ENCODE measurements at regions not wholly inside any gene's neighbourhood (a gene's known extent, or its start where the extent isn't known, plus 50 kb on each side); places are given as distances from the start of the nearest gene placed in this dataset.
A peak's percentile ranks its signal among the peaks of the same experiment; 100 is the strongest.

DNA sequence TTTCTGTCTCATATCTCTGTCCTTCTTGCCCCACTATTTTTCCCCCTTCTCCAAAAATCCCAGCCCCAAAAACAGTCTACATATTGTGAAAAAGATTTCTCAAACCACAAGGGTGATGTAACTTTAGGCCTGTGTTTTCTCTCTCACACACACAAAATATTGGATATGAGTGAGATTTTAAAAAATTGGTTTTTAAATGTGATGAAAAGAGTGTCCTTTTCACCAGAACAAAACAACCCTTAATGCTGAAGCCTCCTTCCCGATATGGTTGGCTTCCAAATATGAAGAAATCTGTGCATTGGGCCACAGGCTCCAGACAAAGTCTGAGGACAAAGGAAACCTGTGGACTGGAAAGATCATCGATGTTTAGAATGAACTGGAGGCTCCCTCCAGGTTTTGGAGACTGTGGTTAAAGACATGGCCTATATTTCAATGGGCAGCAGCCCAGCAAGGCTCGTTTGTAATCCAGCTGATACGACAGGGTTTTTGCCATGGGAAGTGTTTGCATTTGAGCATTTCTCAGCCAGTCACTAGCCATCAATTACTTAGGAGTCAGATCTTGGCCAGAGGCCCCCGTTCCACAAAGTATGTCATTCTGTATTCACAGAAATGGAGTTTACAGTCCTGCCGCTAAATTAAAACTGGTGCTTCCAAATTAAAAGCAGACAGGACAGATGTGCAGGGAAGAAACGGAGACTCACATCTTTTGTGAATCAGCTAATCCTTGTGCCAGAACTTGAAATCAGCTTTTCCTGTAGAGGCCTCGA, 546.3 kb downstream of the EBF1 start:
- H3K4me3 ChIP-seq (ENCODE audit: low read depth in 1 of 2, low read length in 2 of 2) = no peak overlapping the region
- no peaks in the 10 kb centered on the region for H3K9me3 ChIP-seq (ENCODE audit: control insufficient read depth in 1 of 2, low read length in 2 of 2)
- H3K27me3 ChIP-seq (ENCODE audit: low read depth, low read length) = no peaks in the 10 kb centered on the region
- no peaks in the 10 kb centered on the region for H3K4me1 ChIP-seq (ENCODE audit: control insufficient read depth in 1 of 2, insufficient read depth in 2 of 2, low read length in 2 of 2)
- H3K36me3 ChIP-seq (ENCODE audit: control insufficient read depth in 1 of 2, insufficient read depth in 2 of 2, low read length in 2 of 2) = no peaks in the 10 kb centered on the region
- H3K27ac ChIP-seq (ENCODE audit: low read length) = no peak overlapping the region

DNA sequence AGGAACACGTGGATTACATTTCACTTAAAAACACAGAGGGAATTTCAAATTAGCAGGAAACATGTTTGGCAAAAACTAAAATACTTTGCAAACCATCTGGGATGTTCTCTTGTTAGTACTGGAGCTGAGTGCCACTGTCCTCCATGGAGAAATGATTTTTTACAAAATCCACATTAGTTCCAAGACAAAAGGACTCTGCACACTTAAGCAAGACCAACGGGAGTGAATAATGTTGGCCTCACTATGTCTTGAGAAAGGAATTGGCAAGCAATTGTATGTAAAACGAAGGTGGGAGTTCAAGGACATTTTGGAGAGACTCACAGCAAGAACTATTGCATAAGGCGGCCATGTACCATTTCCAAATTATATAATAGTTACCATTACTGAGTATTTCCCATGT, 547.5 kb downstream of the EBF1 start:
- no peak overlapping the region for H3K4me3 ChIP-seq (ENCODE audit: low read depth in 1 of 2, low read length in 2 of 2)
- no peaks in the 10 kb centered on the region for H3K9me3 ChIP-seq (ENCODE audit: control insufficient read depth in 1 of 2, low read length in 2 of 2)
- H3K4me1 ChIP-seq (ENCODE audit: control insufficient read depth in 1 of 2, insufficient read depth in 2 of 2, low read length in 2 of 2) = no peaks in the 10 kb centered on the region
- H3K27ac ChIP-seq (ENCODE audit: low read length) = no peak overlapping the region
- no peaks in the 10 kb centered on the region for H3K36me3 ChIP-seq (ENCODE audit: control insufficient read depth in 1 of 2, insufficient read depth in 2 of 2, low read length in 2 of 2)
- no peaks in the 10 kb centered on the region for H3K27me3 ChIP-seq (ENCODE audit: low read depth, low read length)

DNA sequence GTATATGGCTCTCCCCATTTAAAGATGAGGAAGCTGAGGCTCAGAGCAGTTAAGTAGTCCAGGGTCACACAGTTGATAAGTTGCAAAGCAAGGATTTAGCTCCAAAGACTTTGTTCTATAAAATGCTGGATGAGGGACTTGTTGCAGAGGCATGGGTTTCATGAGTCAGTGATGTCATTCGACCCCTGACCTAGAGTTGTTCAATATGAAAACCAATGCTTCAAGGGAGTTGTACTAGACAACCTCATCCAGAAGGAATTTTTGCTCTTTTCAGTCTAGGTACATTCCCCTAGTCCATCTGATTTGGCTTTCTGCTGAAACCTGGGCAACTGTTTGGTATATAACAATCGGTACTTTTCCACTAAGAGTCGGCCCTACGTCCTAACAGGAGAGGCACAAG, 550.4 kb downstream of the EBF1 start:
- no peaks in the 10 kb centered on the region for H3K36me3 ChIP-seq (ENCODE audit: control insufficient read depth in 1 of 2, insufficient read depth in 2 of 2, low read length in 2 of 2)
- no peaks in the 10 kb centered on the region for H3K9me3 ChIP-seq (ENCODE audit: control insufficient read depth in 1 of 2, low read length in 2 of 2)
- no peak overlapping the region for H3K4me3 ChIP-seq (ENCODE audit: low read depth in 1 of 2, low read length in 2 of 2)
- no peaks in the 10 kb centered on the region for H3K4me1 ChIP-seq (ENCODE audit: control insufficient read depth in 1 of 2, insufficient read depth in 2 of 2, low read length in 2 of 2)
- no peaks in the 10 kb centered on the region for H3K27me3 ChIP-seq (ENCODE audit: low read depth, low read length)
- no peak overlapping the region for H3K27ac ChIP-seq (ENCODE audit: low read length)

DNA sequence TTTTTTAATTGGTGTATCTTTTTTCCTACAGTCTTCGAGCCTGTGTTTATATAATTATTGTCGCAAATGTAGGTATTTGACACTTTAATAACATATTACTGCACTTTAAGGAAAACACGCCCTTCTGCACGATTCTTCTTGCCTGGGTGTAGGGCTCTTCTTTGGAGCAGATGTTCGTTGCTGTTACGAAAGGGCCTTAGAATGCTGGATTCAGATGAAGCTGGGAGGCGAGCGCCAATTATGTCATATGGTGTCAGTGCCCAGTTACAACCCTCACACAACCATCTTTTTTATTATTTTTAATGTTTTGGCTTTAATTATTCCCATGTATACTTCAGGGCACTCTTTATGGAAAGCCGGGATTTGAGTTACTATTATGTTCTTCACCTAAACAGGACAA, 553.0 kb downstream of the EBF1 start:
- Histone ChIP-seq H3K27me3 (ENCODE audit: low read depth, low read length) (no peaks in the 10 kb centered on the region), H3K36me3 (ENCODE audit: control insufficient read depth in 1 of 2, insufficient read depth in 2 of 2, low read length in 2 of 2) (no peaks in the 10 kb centered on the region), H3K4me3 (ENCODE audit: low read depth in 1 of 2, low read length in 2 of 2) (no peak overlapping the region), H3K9me3 (ENCODE audit: control insufficient read depth in 1 of 2, low read length in 2 of 2) (no peaks in the 10 kb centered on the region), H3K27ac (ENCODE audit: low read length) (no peak overlapping the region), H3K4me1 (ENCODE audit: control insufficient read depth in 1 of 2, insufficient read depth in 2 of 2, low read length in 2 of 2) (peaks cover 0 to 4% of the 10 kb centered on the region in 2 donors)

DNA sequence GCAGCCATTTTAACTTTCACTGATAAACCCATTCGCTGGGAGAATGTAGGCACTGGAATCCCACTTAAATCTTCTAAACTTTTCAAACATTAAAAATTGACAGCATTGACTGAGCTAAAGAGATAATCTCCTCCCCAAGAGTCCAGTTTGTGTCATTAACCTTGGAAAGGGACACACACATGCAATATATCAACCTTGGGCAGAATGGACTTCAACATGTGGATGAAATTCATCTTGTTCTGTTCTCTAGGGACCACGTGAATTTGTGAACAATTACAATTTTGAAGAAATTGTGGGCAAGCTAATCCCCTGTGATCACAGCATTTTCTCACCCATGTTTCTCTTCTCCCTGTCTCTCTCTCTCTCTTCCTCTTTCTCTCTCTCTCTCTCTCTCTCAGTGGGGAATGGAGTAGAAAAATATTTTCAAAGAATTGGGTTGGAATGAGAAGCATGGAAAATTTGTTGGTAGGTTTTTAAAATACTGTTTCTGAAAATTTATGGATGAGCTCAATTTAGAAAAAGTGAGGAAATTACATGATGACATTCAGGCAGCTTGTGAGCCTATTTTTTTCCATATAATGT, 553.7 kb downstream of the EBF1 start:
- Histone ChIP-seq H3K9me3 (ENCODE audit: control insufficient read depth in 1 of 2, low read length in 2 of 2) (no peaks in the 10 kb centered on the region), H3K4me1 (ENCODE audit: control insufficient read depth in 1 of 2, insufficient read depth in 2 of 2, low read length in 2 of 2) (peaks cover 0 to 4% of the 10 kb centered on the region in 2 donors), H3K36me3 (ENCODE audit: control insufficient read depth in 1 of 2, insufficient read depth in 2 of 2, low read length in 2 of 2) (no peaks in the 10 kb centered on the region), H3K4me3 (ENCODE audit: low read depth in 1 of 2, low read length in 2 of 2) (no peak overlapping the region), H3K27me3 (ENCODE audit: low read depth, low read length) (no peaks in the 10 kb centered on the region), H3K27ac (ENCODE audit: low read length) (no peak overlapping the region)

DNA sequence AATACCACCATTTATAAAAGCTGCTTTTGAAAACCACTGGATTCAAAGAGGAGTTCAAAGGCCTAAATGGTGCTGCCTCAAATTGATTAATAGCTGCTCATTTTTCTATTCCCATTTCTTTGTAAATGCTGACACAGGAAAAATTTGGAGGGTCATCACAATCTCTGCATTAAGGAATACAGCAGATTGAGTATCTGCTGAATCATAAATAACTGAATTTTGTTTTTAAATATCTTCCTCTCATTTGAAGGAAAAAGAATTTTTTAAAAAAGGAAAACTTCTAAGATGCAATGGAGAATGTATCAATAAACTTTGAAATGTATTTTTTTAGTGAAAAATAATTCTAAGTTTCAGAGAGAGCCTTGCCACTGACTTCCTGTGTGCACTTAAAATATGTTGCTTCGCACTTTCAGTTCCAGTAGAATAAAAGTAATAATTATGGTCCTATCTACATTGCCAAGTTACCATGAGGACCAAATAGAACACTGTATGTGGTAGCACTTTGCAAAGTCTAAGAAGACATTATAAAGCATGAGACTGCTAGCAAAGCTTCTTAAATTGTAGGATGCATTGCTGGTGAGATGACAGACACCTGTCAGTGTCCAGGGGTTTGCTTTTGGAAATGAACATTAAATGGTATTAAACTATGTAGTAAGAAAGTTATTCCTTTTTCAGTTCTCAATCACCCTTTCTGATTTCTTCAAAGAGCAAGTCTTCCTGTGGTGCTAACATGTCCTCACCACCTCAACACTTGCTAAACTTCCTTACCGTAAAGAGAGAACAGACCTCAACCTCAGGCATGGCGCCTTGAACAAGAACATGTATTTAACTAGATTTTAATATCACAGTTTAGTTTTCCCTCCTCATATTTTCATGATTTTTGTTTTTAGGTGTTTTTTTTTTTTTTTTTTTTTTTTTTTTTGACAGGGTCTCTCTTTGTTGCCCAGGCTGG, 555.1 kb downstream of the EBF1 start:
- Histone ChIP-seq H3K27ac (ENCODE audit: low read length) (peak overlapping the region; percentile 19), H3K27me3 (ENCODE audit: low read depth, low read length) (no peaks in the 10 kb centered on the region), H3K4me1 (ENCODE audit: control insufficient read depth in 1 of 2, insufficient read depth in 2 of 2, low read length in 2 of 2) (peaks cover 0 to 4% of the 10 kb centered on the region in 2 donors), H3K9me3 (ENCODE audit: control insufficient read depth in 1 of 2, low read length in 2 of 2) (no peaks in the 10 kb centered on the region), H3K4me3 (ENCODE audit: low read depth in 1 of 2, low read length in 2 of 2) (no peak overlapping the region), H3K36me3 (ENCODE audit: control insufficient read depth in 1 of 2, insufficient read depth in 2 of 2, low read length in 2 of 2) (no peaks in the 10 kb centered on the region)

DNA sequence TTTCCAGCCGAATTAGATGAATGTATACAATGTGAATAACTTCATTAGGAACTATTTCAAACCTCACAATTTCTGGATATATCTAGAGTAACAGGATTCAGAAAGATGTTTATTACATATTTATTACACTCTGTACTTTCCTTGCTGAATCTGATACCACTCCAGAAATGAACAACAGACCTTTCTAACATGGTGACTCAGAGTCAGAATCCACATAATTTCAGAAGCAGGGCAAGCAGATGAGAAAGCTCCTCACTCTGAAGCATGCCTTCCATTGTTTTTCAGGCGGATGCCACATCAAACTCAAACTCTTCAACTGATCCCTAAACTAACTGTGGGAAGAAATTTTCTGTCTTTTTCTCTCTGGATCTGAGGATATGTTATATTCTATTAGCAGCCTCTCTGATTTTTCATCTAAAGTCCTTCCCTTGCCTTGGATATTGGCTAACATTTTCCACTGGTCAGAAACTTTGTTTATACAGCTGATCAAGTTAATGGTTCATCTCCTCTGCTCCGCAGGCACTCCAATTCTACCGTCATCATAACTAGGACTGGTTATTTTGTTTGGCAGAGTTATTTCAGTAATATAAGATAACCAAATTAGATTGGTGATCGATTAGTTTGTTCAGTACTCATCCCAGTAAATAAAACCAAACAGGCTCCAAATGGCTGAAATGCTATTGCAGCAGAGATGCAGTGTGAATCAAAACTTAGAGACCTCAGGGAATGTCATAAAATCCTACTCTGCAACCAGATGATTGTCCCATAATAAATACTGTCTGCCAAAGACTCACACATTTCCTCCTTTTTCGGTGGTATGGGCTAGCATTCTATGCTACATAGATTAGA, 556.0 kb downstream of the EBF1 start:
- no peaks in the 10 kb centered on the region for H3K36me3 ChIP-seq (ENCODE audit: control insufficient read depth in 1 of 2, insufficient read depth in 2 of 2, low read length in 2 of 2)
- no peaks in the 10 kb centered on the region for H3K9me3 ChIP-seq (ENCODE audit: control insufficient read depth in 1 of 2, low read length in 2 of 2)
- H3K4me3 ChIP-seq (ENCODE audit: low read depth in 1 of 2, low read length in 2 of 2) = no peak overlapping the region
- H3K4me1 ChIP-seq (ENCODE audit: control insufficient read depth in 1 of 2, insufficient read depth in 2 of 2, low read length in 2 of 2) = peaks cover 0 to 4% of the 10 kb centered on the region in 2 donors
- peak overlapping the region; percentile 19 for H3K27ac ChIP-seq (ENCODE audit: low read length)
- H3K27me3 ChIP-seq (ENCODE audit: low read depth, low read length) = no peaks in the 10 kb centered on the region

DNA sequence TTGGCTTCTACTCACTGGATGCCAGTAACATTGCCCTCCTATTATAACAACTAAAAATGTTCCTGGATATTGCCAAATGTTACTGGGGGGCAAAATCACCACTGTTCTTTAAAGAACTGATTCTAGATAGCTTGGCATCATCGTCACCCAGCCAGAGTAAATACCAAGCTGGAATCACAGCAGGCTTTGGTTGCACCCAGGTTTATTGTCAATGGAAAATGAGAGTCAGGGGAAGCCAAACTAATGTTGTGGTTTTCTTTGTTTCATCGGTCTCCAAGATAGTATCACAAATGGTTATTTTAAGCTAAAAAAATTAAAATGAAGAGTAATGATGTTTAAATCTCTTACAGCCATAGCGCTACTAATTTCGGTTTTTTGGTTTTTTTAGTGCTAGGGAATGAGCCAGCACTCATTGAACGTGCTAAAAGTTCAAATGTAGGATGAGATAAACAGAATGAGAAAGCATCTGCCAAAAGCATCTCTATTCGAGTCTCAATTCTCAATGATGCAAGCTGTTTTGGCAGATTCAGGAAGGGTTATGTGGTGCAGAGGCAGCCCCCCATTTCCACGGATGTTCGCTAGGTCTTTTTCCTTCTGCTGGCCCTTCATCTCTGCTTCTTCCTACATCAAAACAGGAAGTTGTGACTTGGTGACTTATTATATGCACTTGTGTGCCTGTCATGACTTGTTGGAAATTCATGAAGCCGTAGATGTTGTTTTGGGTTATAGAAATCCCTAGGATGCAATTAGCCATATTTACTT, 558.0 kb downstream of the EBF1 start:
- Histone ChIP-seq H3K4me1 (ENCODE audit: control insufficient read depth in 1 of 2, insufficient read depth in 2 of 2, low read length in 2 of 2) (peaks cover 0 to 4% of the 10 kb centered on the region in 2 donors), H3K27me3 (ENCODE audit: low read depth, low read length) (no peaks in the 10 kb centered on the region), H3K36me3 (ENCODE audit: control insufficient read depth in 1 of 2, insufficient read depth in 2 of 2, low read length in 2 of 2) (no peaks in the 10 kb centered on the region), H3K27ac (ENCODE audit: low read length) (no peak overlapping the region), H3K9me3 (ENCODE audit: control insufficient read depth in 1 of 2, low read length in 2 of 2) (no peaks in the 10 kb centered on the region), H3K4me3 (ENCODE audit: low read depth in 1 of 2, low read length in 2 of 2) (no peak overlapping the region)

DNA sequence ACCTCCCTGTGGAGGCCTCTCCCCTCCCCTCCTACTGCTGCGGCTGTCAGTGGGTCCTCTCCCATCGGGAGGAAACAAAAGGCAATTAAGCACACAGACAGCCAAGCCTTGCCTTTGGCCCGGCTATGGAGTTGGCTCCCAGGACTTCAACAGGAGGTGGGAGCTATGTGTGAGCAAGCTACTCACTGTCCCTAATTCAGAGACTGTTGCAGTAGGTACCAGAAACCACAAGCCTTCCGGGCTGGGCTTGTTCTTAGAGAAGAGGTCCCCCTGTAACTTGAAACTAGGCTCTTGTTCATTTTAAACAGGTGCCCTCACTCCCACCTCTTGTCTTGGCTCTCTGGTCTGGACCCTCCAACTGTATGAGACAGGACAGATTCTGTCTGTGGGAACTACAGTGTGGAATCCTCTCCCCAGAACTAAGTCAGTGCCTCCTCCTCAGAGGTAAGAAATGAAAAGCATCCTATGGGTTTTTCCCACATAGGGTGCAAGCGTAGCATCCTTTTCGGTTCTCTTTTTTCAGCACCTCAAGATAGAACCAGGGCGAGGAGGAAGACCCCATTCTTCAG, 561.1 kb downstream of the EBF1 start:
- Histone ChIP-seq H3K4me3 (ENCODE audit: low read depth in 1 of 2, low read length in 2 of 2) (no peak overlapping the region), H3K36me3 (ENCODE audit: control insufficient read depth in 1 of 2, insufficient read depth in 2 of 2, low read length in 2 of 2) (no peaks in the 10 kb centered on the region), H3K27ac (ENCODE audit: low read length) (no peak overlapping the region), H3K27me3 (ENCODE audit: low read depth, low read length) (no peaks in the 10 kb centered on the region), H3K9me3 (ENCODE audit: control insufficient read depth in 1 of 2, low read length in 2 of 2) (no peaks in the 10 kb centered on the region), H3K4me1 (ENCODE audit: control insufficient read depth in 1 of 2, insufficient read depth in 2 of 2, low read length in 2 of 2) (no peaks in the 10 kb centered on the region)

DNA sequence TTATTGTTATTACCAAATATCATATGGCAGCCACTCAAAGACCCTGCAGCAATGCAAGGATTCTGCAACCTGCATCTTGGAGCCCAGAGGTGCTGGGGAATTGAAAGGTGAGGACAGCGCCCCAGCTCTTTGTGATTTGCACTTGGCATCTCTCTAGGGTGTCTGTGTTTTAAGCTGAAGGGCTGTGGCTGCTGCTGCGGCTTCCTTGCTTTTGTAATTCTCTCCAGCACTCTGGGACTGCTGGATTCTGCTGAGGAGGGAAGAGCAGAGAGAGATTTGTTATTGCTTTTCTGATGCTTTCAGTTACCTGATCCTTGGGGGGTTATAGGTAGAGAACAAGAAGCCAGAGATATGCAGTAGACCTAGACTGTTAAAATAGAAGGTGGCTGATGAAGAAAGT, 562.4 kb downstream of the EBF1 start:
- no peaks in the 10 kb centered on the region for H3K27me3 ChIP-seq (ENCODE audit: low read depth, low read length)
- no peak overlapping the region for H3K27ac ChIP-seq (ENCODE audit: low read length)
- H3K4me1 ChIP-seq (ENCODE audit: control insufficient read depth in 1 of 2, insufficient read depth in 2 of 2, low read length in 2 of 2) = no peaks in the 10 kb centered on the region
- no peaks in the 10 kb centered on the region for H3K9me3 ChIP-seq (ENCODE audit: control insufficient read depth in 1 of 2, low read length in 2 of 2)
- no peaks in the 10 kb centered on the region for H3K36me3 ChIP-seq (ENCODE audit: control insufficient read depth in 1 of 2, insufficient read depth in 2 of 2, low read length in 2 of 2)
- no peak overlapping the region for H3K4me3 ChIP-seq (ENCODE audit: low read depth in 1 of 2, low read length in 2 of 2)
